Activated gamma-delta T cell treated with Interleukin-2 at 50 U/mL for 16 hours (primary cell): ENCODE measurements at regions not wholly inside any gene's neighbourhood (a gene's known extent, or its start where the extent isn't known, plus 50 kb on each side); places are given as distances from the start of the nearest gene placed in this dataset.
"Not testable (repeated sequence)": the region's sequence is repeated elsewhere in the genome, so short reads cannot be mapped to it uniquely, and the experiment has no call there.

ENCODE experiments used
- DNase-seq: peaks from one replicate; pipeline ENCODE4 v3.0.0-alpha.2; 2020

DNA sequence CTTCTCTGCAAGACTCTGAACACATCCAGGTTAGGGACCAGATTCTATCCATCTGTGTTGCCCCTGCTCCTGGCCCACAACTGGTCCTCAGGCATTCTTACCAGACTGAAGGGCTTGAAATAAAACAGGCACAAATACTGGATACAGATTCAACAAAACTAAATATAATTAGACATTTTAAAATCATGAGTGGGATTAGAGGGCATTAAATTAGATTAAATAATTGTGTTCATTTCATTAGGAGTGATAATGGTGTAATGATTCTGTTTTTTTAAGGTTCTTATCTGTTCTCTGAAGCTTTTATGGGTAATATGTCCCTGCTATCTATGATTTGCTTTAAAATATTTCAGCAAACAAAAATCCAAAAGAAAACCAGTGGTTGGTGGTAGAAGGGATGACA lies 226.5 kb downstream of the IRS1 start:
- no peak for DNase-seq

DNA sequence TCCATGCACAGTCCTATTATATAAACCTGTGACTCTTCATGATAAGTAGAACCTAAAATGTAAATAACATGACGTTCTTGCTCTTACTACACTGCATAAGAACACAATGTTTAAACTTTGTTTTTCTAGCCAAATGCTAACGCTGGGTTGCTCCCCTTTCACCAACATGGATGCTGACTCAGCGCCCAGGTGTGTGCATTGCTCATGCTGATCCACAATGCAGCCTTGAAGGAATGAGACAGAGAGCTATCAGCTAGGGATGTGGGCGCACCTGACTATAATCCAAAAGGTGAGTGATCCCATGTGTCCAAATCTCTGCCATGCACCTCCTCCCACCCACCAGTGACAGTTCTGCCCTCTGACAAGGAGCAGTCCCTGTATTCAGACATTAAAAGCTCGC lies 235.0 kb downstream of the IRS1 start:
- DNase-seq, result no peak

DNA sequence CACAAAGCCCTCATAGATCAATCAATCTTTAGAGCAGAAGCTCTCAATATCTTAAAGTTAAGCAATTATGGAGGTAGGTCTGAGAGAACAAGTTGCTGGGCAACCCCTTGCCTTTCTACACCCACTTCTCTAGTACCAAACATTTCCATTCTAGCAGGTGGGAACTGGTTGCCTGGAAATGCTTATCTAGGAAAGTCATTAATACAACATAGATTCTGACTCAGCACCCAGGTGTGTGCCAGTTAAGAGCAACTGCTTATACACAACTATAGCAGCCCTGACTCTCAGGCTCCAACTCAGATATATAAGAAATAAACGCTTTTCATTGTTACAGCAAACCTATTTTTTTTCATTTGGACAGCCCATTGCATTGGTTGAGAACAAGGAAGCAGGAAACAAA lies 237.7 kb downstream of the IRS1 start:
- no peak for DNase-seq

DNA sequence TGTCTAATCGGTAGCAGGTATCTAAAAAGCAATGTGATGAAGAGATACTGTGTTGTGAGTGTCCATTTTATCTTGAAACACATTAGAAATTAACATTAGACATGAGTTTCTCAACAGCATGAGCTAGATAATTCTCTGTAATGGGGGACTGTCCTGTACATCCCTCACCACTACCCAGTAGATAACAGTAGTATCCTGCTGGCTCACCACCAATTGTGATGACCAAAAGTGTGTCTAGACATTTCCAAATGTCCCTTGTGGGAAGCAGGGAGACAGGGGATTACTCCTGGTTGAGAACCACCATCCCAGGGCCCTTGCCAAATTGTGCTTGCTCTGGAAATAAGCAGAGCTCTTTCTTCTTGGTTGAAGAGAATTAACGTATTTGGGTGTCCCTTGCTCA lies 239.3 kb downstream of the IRS1 start:
- DNase-seq, result no peak

DNA sequence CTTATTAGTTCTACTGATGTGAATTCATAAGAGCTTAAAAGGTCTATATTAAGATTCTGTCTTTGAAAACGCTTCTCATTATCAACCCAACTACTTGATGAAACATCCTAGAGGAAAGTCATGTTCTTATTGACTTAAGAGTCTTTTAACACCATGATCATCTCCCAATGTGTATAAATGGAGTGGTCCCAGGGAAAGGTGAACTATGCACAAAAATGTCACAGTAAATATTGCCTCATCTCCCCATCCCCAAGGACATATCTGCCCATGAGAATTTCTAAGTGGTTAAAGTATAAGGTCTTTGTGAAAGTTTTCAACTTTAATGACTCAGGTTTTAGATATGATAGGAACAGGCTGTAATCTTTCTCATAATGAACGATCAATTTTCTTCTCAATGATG lies 240.1 kb downstream of the IRS1 start:
- no peak for DNase-seq

DNA sequence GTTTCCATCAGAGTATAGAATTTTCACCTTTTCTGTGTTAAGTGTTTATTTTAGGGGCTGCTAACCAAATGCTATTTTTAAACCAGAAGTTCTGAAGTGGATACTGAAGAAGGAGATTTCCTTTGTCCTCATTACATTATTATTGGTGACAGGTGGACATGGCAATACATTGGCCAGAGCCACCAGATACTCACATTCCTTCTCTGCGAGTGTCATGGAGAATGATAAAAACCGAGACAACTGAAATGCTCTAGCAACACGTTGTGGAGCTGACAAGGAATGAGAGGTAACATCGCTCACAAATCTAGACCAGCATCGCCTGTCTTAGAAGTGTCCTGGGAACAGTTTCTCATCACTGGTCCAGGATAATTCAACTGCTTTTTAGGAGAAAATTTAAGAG lies 241.2 kb downstream of the IRS1 start:
- no peak for DNase-seq

DNA sequence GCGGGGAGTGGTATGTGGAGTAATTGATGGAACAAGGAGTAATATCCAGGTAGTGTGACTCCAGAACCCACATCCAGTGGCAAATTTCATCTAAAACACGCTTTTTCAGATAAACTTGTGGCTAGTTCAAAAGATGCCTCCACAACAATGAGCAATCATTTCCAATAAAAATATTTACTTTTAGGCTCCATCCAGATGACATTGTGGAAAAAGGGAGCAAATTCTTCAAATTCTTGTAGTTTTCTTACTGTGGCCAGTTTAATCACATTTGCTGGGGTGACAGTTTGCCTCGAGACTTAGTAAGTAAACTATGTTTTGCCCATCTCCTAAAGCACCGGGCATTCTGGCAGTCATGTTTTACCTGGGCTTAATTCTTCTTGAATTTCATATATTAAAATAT lies 243.6 kb downstream of the IRS1 start:
- DNase-seq, result no peak

DNA sequence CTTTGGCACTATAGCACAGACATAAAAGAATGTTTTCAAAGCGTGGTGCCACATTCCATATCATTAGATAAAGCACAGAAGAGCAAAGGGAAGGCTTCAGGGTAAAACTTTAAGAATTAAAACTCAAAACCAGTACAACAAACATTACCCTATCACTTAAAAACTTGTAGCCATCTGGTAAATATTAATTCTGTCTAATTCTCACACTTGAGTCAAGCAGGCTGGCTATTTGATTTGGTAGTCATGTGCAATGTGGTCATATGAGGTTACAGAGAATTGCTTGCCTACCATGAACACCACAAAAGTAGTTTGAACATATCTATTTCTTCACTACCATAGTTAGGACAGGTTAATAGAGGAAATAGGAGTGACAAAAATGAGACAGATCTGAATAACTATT lies 244.9 kb downstream of the IRS1 start:
- DNase-seq, result no peak

DNA sequence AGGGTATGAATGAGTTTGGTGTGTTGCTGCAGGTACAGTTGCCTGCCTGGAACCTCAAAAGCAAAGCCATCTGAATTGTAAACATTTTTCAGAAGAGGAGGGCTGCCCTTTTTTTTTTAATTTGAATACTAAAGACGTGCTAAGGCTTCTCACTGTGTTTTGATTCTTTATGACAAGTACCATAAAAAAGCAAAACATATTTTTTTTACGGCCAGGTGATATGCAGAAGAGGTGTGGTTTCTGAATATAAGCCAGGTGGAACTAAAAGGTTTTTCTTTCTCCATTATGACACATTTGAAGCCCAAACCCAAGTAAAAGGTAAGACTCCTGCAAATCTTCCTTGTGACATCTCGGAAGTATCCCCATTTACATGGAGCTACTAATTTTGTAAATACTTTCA lies 246.3 kb downstream of the IRS1 start:
- no peak for DNase-seq

DNA sequence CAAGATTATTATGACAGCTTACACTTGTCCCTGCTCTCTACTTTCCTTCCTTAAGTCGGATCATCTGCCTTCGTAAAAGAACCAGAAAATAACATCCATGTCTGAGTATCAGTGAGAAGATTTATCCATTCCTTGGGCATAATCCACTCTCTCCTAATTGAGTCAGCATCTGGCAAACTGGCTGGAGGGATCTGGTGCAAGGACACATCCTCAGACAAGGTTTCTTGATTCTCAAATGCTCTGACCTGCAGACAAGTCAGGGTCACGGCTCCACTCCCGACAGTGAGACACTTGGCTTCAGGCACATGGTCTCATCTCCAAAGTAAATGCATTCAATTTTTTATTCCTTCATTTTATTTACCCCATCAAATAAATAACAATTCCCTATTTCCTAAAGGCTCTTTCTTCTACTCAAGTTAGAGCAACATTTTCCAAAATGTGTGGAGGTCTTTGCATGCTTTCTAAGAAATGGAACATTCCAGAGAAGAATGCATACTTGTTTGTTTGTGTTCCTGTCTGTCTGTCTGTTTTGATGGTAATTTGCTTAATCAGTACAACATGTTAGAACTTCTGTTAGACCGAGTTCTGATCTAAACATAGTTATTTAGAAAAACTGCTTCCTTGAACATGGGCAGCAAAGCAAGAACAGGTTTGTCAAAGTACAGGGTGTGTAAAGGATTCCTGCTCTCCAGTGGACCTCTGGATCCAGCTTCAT lies 246.9 kb downstream of the IRS1 start:
- no peak for DNase-seq

DNA sequence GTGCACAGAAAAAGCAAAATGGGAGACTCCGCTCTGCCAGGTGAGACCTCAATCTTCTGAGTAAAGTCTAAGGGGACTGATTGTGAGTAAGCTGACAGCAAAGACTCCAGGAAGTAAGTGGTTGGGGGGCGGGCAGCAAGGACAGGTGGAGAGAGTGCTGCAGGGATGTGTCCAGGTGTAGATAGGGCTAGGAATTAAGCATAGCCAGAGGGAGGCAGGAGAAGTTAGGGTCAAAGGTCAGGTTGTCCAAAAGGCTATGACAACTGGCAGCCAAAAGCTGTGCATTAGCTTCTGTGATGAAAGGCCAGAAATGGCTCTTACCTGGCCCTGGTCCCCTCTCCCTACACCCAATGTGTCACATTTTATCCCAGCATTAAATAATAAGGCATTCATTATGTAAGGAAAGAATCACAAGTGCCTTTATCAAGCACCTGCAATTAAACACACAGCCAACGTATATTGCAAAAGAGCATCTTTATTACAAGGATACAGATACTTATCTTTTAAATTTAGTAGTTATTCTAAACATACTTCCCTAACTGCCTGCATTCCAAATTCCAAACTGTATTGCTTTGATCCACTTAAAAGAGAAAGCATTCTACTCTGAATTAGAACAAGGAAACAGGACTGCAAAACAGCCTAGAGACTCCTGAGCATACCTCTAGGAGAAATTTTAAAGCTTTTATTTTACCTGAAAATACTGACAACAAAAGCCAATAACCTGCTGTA lies 247.9 kb downstream of the IRS1 start:
- DNase-seq, result no peak

DNA sequence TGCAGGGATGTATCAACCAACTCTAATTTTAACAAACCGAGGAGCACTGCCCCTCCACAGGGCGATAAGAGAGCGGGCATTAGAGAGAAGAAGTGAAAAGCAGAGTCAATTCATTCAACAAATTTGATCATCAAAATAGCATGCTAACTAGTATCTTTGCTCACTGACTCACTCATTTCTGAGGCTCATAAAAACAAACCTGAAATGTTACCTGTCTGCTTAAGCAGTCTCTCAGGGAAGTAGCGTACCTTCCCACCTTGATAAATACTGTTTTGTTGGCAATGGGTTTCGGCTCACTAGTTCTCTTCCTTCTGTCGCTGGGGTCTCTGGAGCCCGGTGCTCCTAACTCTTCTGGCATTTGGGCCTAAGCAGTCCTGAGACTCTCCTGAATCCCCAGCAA lies 248.8 kb downstream of the IRS1 start:
- no peak for DNase-seq

DNA sequence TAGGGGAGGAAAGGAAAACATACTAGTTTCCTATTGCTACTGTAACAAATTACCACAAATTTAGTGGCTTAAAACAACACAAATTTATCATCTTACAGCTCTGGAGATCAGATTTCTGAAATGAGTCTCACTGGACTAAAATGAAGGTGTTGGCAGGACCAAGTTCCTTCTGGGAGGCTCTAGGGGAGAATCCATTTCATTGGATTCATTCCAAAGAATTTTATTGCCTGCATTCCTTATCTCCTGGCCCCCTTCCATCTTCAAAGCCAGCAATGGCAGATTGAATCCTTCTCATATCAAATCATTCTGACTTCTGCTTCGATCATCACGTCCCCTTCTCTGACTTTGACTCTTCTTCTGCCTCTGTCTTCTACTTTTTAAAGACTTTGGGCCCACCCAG lies 250.9 kb downstream of the IRS1 start:
- no peak for DNase-seq

DNA sequence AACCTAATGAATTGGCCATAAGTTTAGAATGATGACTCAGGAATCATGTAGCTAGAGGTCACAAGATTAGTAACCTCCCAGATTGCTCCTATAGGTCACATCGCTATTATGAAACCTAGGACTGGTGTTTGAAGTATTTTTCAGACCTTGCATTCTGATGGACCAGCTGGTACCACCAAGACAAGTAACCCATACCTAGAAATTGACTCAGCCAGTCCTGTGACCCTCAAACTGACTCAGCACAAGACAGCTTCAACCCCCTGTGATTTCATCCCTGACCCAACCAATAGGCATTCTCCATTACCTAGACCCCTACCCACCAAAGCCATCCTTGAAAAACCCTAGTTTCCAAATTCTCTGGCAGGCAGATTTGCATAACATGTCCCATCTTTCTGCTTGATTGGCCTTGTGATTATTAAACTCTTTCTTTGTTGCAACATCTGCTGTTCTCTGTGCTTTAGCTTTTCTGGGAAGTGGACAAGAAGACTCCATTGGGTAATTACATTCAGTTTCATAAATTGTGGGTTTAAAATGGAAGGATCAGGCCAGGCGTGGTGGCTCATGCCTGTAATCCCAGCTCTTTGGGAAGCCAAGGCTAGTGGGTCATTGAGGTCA lies 254.9 kb downstream of the IRS1 start:
- no peak for DNase-seq

DNA sequence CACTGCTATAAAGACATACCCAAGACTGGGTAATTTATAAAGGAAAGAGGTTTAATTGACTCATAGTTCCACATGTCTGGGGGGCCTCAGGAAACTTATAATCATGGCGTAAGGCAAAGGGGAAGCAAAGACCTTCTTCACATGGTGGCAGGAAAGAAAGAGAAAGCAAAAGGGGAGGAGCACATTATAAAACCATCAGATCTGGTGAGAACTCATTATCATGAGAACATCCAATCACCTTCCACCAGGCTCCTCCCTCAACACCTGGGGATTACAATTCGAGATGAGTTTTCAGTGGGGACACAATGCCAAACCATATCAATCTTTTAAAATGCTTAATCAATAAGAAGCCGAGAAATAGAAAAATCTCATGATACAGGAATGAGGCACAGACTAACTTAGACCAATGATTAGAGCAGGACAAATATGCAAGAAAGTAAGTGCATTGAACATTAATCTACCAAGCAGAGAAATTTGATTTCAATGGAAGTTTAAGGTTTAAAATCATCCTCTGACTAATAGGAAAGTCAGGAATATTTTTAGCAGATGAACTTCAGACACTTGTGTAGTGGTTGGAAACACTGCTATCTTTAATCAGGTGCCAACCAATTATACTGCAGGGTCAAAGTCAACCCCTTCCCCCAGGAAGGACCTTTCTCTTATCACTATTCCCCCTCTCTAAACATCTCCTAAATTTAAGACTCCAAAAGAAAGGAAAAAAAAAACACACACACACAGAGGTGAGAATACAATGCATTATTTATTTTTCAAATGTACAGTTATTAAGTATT lies 259.2 kb downstream of the IRS1 start:
- DNase-seq, result no peak

DNA sequence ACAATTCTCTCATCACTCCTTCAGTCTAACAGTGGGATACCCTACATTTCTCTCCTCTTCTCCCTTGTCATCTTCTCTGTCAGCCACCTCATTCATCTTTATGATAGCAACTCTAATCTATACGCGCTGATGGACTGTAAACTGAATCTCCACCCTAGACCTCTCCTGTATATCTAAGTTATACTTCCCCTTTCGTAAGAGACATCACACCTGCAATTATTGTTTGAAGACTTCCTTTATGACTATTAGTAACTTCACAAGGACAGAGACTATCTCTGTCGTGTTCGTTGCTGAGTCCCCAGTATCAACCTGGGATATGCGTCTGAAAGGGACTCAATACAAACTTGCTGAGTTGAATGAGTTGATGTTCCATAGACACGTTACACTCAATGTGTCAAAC lies 263.2 kb downstream of the IRS1 start:
- no peak for DNase-seq

DNA sequence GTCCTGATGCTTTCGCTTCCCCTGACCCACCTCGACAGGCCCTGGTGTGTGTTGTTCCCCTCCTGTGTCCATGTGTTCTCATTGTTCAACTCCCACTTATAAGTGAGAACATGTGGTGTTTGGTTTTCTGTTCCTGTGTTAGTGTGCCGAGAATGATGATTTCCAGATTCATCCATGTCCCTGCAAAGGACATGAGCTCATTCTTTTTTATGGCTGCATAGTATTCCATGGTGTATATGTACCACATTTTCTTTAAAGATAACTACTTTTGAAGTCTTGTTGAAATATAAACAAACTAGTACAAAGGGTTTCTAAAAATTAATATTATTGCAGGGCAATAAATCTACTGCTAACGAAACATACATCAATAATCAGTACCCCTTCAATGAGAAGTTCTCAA lies 266.6 kb downstream of the IRS1 start:
- DNase-seq, result not testable (repeated sequence)

DNA sequence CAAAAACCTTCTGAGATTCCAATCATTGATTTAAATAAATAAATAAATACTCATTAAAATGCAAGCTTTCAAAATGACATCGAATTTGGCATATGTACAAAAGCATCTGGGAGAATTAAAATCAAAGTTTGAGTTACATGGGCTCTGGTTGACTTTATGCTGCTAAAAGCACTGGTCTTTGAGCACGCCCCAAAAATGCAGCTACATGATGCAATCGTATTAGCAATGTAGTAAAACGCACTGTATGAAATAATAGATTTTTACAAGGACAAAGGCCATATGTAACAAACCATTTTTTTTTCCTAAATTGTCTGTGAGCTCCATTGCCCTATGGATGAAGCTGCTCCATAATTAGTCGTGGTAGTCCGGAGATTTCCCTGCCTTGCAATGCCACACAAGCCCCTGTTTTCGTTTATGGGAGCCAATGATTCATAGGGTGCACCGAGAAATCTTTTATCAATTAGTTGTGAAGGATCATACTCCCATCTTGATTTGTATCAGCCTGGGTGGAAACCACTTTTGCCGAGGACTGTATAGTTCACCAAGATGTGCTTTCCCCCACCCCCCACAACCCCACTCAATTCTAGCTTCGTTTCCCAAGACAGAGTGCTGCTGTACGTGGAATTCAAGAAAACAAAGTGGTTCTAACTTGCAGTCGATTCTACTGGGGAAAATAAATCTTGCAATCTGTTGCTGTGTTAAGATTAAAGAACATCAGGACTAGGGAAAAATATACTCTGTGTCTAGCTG lies 268.4 kb downstream of the IRS1 start:
- no peak for DNase-seq

DNA sequence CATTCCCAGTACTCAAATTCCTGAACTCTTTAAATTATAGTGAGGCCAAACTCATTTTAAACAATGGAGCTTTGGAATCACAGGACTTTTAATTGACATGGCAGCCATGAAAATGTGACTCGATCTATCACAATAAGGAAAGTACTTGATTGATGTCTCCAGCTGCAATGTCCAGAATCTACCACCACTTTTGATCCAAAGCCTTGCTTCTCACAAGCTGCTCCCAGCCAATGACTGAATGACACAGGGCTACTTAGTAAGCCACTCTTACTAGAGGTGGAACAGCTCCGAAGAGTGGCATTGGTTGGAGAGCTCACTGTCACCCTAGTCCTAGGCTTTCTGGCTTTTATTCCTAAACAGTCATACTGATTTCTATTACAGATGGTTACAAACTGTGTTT lies 270.1 kb downstream of the IRS1 start:
- no peak for DNase-seq

DNA sequence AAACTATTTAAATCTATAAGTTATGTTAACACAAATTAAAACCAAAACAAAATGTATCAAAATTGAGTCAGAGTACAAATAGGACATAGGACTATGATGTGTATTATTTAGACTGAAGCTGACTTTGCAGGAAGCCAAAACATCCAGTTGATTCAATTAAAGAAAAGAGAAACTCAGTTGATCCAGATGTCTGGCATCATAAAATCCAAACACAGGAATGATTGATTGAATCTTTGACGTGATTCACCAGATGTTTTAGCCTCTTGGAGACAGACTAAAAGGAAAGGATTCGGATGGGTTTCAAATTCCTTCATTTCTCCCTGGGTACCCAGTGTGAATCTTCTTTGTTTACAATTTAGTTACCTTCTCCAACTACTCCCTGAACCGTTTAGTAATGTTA lies 272.9 kb downstream of the IRS1 start:
- DNase-seq, result no peak

DNA sequence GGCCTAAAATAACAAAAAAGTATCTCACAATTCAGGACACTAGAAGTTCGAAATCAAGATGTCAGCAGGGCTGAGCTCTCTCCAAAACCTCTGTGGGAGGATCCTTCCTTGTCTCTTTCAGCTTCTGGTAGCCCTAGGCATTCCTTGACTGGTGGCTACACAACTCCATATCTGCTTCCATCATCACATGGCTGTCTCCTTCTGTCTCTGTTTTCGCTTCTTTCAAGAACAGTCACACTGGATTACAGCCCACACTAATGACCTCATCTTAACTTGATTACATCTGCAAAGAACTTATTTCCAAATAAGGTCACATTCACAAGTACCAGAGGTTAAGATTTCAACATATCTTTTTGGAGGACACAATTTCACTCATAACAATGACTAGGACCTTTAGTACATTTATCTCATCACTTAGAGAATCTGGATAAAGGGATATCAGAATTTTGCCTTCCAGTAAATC lies 275.2 kb downstream of the IRS1 start:
- no peak for DNase-seq

DNA sequence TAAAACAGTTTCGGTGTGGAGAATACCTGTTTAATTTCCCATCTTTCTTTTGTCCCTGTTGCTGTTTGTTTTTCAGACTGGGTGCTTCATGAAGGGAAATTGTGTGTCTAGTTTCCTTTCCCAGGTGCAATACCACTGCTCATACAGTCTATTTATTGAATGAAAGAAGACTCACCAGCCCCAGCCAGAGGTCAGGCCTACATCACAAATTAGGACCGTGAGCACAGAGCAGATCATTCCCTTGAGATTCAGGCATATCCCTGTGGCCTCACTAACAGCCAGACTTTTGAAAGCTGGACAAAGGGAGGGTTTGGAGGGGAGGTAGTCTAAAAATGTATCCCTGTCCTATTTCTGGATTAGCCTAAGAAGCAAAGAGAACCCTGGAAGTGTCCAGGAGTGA lies 278.9 kb downstream of the IRS1 start:
- DNase-seq, result no peak
